HFF-Myc (cell line): ENCODE measurements at regions not wholly inside any gene's neighbourhood (a gene's known extent, or its start where the extent isn't known, plus 50 kb on each side); places are given as distances from the start of the nearest gene placed in this dataset.

ENCODE experiments used
- DNase-seq: peaks from one replicate; pipeline ENCODE4 v3.0.0-alpha.2; 2011; ENCODE audit warnings: low read depth; ENCODE audit errors: extremely low read depth
- H3K4me3 ChIP-seq: replicated peaks from 2 replicates; pipeline ENCODE4 v1.5.1; 2011; ENCODE audit warnings: low read depth, mild to moderate bottlenecking, control low read depth, low read length
- CTCF ChIP-seq: IDR thresholded peaks from 2 replicates; pipeline ENCODE4 v1.5.1; 2012; ENCODE audit warnings: mild to moderate bottlenecking, low read depth, low read length, control low read depth; ENCODE audit errors: missing control alignments

- DNase-seq: no peak
- TF ChIP-seq CTCF: no peak
- H3K4me3 ChIP-seq: no peak overlapping the region
Observed at GRCh38 chr14:41419709-41420108, 187.0 kb upstream of the LRFN5 start.

- no peak for DNase-seq
- no peak overlapping the region for H3K4me3 ChIP-seq
- TF ChIP-seq CTCF: no peak
Observed at GRCh38 chr14:41418851-41419250, 187.8 kb upstream of the LRFN5 start.

GRCh38 chr14:41409806-41410205 is 196.9 kb upstream of the LRFN5 start:
- no peak overlapping the region for H3K4me3 ChIP-seq
- DNase-seq: no peak
- no peak for TF ChIP-seq CTCF

GRCh38 chr14:41404126-41404525 is 202.6 kb upstream of the LRFN5 start:
- TF ChIP-seq CTCF: no peak
- DNase-seq: no peak
- H3K4me3 ChIP-seq: no peak overlapping the region

- TF ChIP-seq CTCF: no peak
- H3K4me3 ChIP-seq: no peak overlapping the region
- DNase-seq: no peak
Observed at GRCh38 chr14:41403360-41403759, 203.3 kb upstream of the LRFN5 start.

GRCh38 chr14:41397926-41398325 is 208.8 kb upstream of the LRFN5 start:
- no peak for TF ChIP-seq CTCF
- DNase-seq: no peak
- H3K4me3 ChIP-seq: no peak overlapping the region

- TF ChIP-seq CTCF: no peak
- H3K4me3 ChIP-seq: no peak overlapping the region
- DNase-seq: no peak
Observed at GRCh38 chr14:41393512-41393911, 213.2 kb upstream of the LRFN5 start.
